OCI-LY7 (cell line): ENCODE measurements at regions not wholly inside any gene's neighbourhood (a gene's known extent, or its start where the extent isn't known, plus 50 kb on each side); places are given as distances from the start of the nearest gene placed in this dataset.

Source experiments
- EZH2phosphoT487 ChIP-seq: fragments of 200-600 bp; sonication (generic); IDR thresholded peaks from 2 replicates; pipeline ENCODE4 v1.6.1; 2018; ENCODE audit warnings: low read depth, borderline replicate concordance, mild to moderate bottlenecking, mixed run types, antibody characterized with exemption, low read length, moderate library complexity, mixed read lengths
- TF ChIP-seq, protein P1 (sequence below): fragments of 200-600 bp; sonication (generic); conservative IDR thresholded peaks from 2 replicates; pipeline ENCODE4 v1.5.1; 2014; ENCODE audit warnings: mild to moderate bottlenecking, antibody characterized with exemption, low read length, moderate library complexity, mixed read lengths

- TF ChIP-seq, protein P1, sequence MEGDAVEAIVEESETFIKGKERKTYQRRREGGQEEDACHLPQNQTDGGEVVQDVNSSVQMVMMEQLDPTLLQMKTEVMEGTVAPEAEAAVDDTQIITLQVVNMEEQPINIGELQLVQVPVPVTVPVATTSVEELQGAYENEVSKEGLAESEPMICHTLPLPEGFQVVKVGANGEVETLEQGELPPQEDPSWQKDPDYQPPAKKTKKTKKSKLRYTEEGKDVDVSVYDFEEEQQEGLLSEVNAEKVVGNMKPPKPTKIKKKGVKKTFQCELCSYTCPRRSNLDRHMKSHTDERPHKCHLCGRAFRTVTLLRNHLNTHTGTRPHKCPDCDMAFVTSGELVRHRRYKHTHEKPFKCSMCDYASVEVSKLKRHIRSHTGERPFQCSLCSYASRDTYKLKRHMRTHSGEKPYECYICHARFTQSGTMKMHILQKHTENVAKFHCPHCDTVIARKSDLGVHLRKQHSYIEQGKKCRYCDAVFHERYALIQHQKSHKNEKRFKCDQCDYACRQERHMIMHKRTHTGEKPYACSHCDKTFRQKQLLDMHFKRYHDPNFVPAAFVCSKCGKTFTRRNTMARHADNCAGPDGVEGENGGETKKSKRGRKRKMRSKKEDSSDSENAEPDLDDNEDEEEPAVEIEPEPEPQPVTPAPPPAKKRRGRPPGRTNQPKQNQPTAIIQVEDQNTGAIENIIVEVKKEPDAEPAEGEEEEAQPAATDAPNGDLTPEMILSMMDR, result no peak
- TF ChIP-seq EZH2phosphoT487, result no peak
Measured at GRCh38 chrX:51404445-51404844, 71.8 kb downstream of the NUDT10 start.
